ENCODE measurements at regions not wholly inside any gene's neighbourhood (a gene's known extent, or its start where the extent isn't known, plus 50 kb on each side); places are given as distances from the start of the nearest gene placed in this dataset.

DNA sequence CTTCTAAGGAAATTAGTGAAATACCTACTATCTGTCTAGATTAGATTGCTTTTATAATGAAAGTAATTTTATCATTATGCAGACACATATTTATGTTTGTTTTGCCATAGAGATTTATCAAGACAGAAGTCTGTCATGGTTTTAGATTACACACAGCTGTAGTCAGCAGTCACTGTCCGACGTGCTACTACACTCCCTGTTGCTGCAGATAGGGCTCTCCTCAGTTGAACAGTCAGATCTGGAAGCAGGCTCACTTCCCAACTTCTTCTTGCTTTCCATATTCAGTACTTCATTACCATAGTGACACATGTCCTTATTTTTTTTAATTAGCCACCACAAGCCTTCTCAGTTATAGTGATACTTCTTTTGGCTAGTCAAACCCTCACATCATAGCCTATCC, 329.9 kb upstream of the ITGA1 start:
- no peaks in the 10 kb centered on the region for H4K20me1 ChIP-seq (ENCODE audit: insufficient read depth)
- no peaks in the 10 kb centered on the region for H3F3A ChIP-seq (ENCODE audit: insufficient read depth, low read length, poor library complexity, severe bottlenecking)
- no peak overlapping the region for H3K9ac ChIP-seq (ENCODE audit: low read length)
- no peak overlapping the region for H3K27ac ChIP-seq (ENCODE audit: low read length)
- no peak overlapping the region for H3K4me2 ChIP-seq (ENCODE audit: low read length)
- H3K4me3 ChIP-seq (ENCODE audit: low read length) = no peak overlapping the region
- H2AFZ ChIP-seq (ENCODE audit: low read depth, low read length) = no peak overlapping the region
- no peaks in the 10 kb centered on the region for H3K79me2 ChIP-seq (replicated peaks; ENCODE audit: insufficient read depth, low read length)
- H3K36me3 ChIP-seq (ENCODE audit: insufficient read depth, low read length) = no peaks in the 10 kb centered on the region
- TF ChIP-seq SMC3 (conservative IDR thresholded peaks at IDR 0.05; ENCODE audit: poor library complexity) (no peak), RAD21 (conservative IDR thresholded peaks at IDR 0.05) (no peak), TAF1 (IDR thresholded peaks at IDR 0.05; ENCODE audit: low read depth) (no peak), EZH2 (IDR thresholded peaks at IDR 0.05; ENCODE audit: borderline replicate concordance, insufficient read depth, low read length, poor library complexity, severe bottlenecking) (no peak)
- TF ChIP-seq, protein P1, sequence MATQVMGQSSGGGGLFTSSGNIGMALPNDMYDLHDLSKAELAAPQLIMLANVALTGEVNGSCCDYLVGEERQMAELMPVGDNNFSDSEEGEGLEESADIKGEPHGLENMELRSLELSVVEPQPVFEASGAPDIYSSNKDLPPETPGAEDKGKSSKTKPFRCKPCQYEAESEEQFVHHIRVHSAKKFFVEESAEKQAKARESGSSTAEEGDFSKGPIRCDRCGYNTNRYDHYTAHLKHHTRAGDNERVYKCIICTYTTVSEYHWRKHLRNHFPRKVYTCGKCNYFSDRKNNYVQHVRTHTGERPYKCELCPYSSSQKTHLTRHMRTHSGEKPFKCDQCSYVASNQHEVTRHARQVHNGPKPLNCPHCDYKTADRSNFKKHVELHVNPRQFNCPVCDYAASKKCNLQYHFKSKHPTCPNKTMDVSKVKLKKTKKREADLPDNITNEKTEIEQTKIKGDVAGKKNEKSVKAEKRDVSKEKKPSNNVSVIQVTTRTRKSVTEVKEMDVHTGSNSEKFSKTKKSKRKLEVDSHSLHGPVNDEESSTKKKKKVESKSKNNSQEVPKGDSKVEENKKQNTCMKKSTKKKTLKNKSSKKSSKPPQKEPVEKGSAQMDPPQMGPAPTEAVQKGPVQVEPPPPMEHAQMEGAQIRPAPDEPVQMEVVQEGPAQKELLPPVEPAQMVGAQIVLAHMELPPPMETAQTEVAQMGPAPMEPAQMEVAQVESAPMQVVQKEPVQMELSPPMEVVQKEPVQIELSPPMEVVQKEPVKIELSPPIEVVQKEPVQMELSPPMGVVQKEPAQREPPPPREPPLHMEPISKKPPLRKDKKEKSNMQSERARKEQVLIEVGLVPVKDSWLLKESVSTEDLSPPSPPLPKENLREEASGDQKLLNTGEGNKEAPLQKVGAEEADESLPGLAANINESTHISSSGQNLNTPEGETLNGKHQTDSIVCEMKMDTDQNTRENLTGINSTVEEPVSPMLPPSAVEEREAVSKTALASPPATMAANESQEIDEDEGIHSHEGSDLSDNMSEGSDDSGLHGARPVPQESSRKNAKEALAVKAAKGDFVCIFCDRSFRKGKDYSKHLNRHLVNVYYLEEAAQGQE (IDR thresholded peaks at IDR 0.05; ENCODE audit: borderline replicate concordance) = no peak
- TF ChIP-seq, protein P2, sequence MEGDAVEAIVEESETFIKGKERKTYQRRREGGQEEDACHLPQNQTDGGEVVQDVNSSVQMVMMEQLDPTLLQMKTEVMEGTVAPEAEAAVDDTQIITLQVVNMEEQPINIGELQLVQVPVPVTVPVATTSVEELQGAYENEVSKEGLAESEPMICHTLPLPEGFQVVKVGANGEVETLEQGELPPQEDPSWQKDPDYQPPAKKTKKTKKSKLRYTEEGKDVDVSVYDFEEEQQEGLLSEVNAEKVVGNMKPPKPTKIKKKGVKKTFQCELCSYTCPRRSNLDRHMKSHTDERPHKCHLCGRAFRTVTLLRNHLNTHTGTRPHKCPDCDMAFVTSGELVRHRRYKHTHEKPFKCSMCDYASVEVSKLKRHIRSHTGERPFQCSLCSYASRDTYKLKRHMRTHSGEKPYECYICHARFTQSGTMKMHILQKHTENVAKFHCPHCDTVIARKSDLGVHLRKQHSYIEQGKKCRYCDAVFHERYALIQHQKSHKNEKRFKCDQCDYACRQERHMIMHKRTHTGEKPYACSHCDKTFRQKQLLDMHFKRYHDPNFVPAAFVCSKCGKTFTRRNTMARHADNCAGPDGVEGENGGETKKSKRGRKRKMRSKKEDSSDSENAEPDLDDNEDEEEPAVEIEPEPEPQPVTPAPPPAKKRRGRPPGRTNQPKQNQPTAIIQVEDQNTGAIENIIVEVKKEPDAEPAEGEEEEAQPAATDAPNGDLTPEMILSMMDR (IDR thresholded peaks at IDR 0.05; ENCODE audit: poor library complexity, severe bottlenecking) = no peak
- no peaks in the 10 kb centered on the region for H3K27me3 ChIP-seq (ENCODE audit: insufficient read depth, low read depth, low read length)
- no peaks in the 10 kb centered on the region for H3K9me2 ChIP-seq (ENCODE audit: insufficient read depth, low read length)
- H3K9me3 ChIP-seq (ENCODE audit: low read length) = no peaks in the 10 kb centered on the region

DNA sequence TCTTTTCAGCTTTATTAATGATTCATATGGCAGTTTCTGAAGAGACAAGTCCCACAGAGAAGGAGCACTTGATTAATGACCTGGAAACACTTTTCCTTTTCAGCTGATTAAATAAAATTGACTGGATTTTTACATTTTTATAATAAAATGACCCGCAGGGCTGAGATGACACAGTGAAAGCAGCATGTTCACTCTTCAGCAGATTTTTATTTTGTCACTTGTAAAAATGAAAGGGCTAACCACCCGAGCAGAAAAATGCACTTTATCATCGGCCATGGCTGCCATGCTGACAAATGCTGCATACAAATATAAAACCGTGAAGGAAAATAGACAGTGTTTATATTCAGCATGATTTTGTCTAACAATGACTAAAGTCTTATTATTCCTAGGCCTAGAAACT, 321.6 kb upstream of the ITGA1 start:
- no peaks in the 10 kb centered on the region for H3K79me2 ChIP-seq (replicated peaks; ENCODE audit: insufficient read depth, low read length)
- no peaks in the 10 kb centered on the region for H3K36me3 ChIP-seq (ENCODE audit: insufficient read depth, low read length)
- H3K27me3 ChIP-seq (ENCODE audit: insufficient read depth, low read depth, low read length) = no peaks in the 10 kb centered on the region
- H3F3A ChIP-seq (ENCODE audit: insufficient read depth, low read length, poor library complexity, severe bottlenecking) = no peaks in the 10 kb centered on the region
- H3K9me3 ChIP-seq (ENCODE audit: low read length) = no peaks in the 10 kb centered on the region
- H3K27ac ChIP-seq (ENCODE audit: low read length) = no peak overlapping the region
- no peaks in the 10 kb centered on the region for H3K9me2 ChIP-seq (ENCODE audit: insufficient read depth, low read length)
- no peak overlapping the region for H2AFZ ChIP-seq (ENCODE audit: low read depth, low read length)
- H3K4me3 ChIP-seq (ENCODE audit: low read length) = no peak overlapping the region
- no peak overlapping the region for H3K4me2 ChIP-seq (ENCODE audit: low read length)
- TF ChIP-seq RAD21 (conservative IDR thresholded peaks at IDR 0.05) (no peak), SMC3 (conservative IDR thresholded peaks at IDR 0.05; ENCODE audit: poor library complexity) (no peak), EZH2 (IDR thresholded peaks at IDR 0.05; ENCODE audit: borderline replicate concordance, insufficient read depth, low read length, poor library complexity, severe bottlenecking) (no peak), MXI1 (conservative IDR thresholded peaks at IDR 0.05; ENCODE audit: poor library complexity, severe bottlenecking) (no peak), POLR2AphosphoS5 (IDR thresholded peaks at IDR 0.05) (peak; percentile 11), TAF1 (IDR thresholded peaks at IDR 0.05; ENCODE audit: low read depth) (no peak), EP300 (conservative IDR thresholded peaks at IDR 0.05; ENCODE audit: poor library complexity, severe bottlenecking) (no peak)
- TF ChIP-seq, protein P2 (IDR thresholded peaks at IDR 0.05; ENCODE audit: poor library complexity, severe bottlenecking) = no peak
- no peak overlapping the region for H3K9ac ChIP-seq (ENCODE audit: low read length)
- H4K20me1 ChIP-seq (ENCODE audit: insufficient read depth) = no peaks in the 10 kb centered on the region
